CD4-positive, alpha-beta T cell treated with Interferon alpha-2 for 1 hour (primary cell): ENCODE measurements at regions not wholly inside any gene's neighbourhood (a gene's known extent, or its start where the extent isn't known, plus 50 kb on each side); places are given as distances from the start of the nearest gene placed in this dataset.
"Not testable (repeated sequence)": the region's sequence is repeated elsewhere in the genome, so short reads cannot be mapped to it uniquely, and the experiment has no call there.

ENCODE experiments used
- DNase-seq, 2 donors: peaks; one replicate each; pipeline ENCODE4 v3.0.0-alpha.2; 2020 to 2022

DNA sequence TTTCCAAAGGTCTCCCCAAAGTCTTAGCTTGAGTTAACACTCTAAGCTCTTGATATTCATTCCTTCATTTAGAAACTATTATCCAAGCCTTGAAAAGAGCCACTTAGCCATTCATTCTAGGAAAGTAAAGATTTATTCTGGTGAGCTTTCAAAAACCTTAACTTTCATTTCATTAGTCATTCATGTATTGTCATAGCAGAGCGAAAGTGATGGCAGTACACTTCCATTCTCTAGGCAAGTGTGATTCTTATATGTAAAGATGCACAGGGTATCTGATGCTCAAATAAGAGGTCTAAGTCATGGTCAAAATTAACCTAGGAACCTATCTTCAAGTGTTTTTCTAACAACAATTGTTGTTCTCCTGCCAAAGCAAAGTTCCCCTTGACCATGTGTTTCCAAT, 553.0 kb upstream of the FANCL start:
- DNase-seq, result no peak

GRCh38 chr2:58788402-58788801, 547.3 kb upstream of the FANCL start:
- no peak for DNase-seq

GRCh38 chr2:58770846-58771245, 529.7 kb upstream of the FANCL start:
- no peak for DNase-seq

DNA sequence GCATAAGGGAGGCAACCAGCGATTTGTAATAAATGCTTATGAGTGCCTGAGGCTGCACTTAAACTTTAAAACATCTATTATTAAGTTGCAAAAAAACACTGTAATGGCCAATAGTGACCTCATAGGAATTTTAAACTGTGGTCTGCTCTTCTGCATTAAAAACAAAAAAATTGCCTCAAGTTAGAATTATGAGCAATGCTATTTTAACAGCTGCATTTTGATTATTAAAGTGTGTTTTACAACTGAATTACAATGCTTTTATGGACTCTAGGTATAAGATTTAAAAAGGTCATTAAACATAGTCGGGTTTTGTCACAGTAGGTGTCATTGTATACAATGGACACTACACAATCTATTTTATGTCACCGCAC, 528.7 kb upstream of the FANCL start:
- DNase-seq, result no peak

DNA sequence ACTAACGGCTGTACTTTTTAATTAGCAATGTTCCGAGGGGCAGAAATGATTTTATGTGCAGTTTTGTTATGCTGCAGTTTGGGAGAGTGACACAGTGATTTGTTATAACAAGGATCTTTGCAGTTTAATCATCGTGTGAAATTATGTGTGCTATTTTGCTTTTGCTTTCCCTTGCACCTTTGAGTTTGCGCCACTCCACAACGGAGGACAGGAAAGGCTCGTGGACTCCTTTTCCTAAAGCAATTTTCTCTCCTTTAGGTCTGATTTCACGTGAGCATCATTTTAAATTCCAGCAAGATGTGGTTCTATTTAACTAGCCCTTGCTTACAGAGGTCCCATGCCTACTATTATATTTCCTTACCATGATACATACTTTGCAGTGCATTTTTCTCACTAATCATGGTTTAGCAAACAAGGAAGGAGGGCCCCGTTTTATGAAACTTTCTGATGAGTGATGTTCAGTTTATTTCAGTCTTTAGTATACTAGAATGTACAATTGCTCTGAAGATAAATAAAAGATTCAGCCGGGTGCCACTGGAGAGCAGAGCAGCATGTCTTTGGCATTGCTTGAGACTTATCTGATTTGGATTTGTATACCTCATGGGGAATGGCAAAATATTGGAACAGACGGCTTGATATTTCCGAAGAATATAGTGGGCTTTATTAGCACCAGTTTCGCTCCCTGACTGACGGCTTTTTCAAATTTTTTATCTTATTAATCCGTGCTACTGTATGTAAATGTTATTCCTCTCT, 528.2 kb upstream of the FANCL start:
- DNase-seq, result no peak

DNA sequence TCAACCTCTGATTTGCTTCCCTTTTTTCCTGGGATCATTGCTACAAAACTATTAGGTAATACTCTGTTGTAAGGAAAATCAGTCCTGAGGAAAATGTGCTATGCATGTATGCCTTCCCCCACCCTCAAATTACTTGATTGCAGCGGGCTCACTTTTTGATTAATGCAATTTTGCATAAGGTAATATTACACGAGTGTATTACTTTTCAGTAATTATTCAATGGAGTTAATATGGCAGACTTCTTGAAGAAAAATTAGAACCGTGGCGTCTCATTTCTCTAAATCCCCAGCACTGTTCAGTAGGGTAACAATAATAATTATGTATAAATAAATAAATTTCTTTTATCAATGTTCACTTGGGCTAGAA, 527.6 kb upstream of the FANCL start:
- no peak for DNase-seq

- DNase-seq, result no peak
Measured at GRCh38 chr2:58767828-58768714, 526.9 kb upstream of the FANCL start.

GRCh38 chr2:58764338-58765104, 523.4 kb upstream of the FANCL start:
- no peak for DNase-seq

GRCh38 chr2:58762176-58762781, 521.2 kb upstream of the FANCL start:
- DNase-seq, result peak; percentile 3 to 20

- no peak for DNase-seq
Measured at GRCh38 chr2:58757971-58758370, 516.8 kb upstream of the FANCL start.

- DNase-seq, result no peak
Measured at GRCh38 chr2:58756336-58756735, 515.2 kb upstream of the FANCL start.

DNA sequence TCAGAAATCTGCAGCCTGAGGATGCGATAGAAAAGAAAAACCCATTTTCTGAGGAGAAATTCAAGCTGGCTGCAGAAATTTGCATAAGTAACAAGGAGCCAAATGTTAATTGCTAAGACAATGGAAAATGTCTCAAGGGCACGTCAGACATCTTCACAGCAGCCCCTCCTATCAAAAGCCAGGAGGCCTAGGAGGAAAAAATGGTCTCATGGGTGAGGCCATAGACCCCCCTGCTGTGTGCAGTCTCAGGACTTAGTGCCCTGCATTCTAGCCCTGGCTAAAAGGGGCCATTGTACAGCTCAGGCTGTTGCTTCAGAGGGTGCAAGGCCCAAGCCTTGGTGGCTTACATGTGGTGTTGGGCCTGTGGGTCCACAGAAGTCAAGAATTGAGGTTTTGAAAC, 511.4 kb upstream of the FANCL start:
- not testable (repeated sequence) for DNase-seq

GRCh38 chr2:58751676-58752075, 510.6 kb upstream of the FANCL start:
- not testable (repeated sequence) for DNase-seq

- DNase-seq, result no peak
Measured at GRCh38 chr2:58749041-58749440, 507.9 kb upstream of the FANCL start.

- not testable (repeated sequence) for DNase-seq
Measured at GRCh38 chr2:58745334-58745733, 504.2 kb upstream of the FANCL start.

- DNase-seq, result no peak
Measured at GRCh38 chr2:58740426-58740825, 499.3 kb upstream of the FANCL start.

- no peak for DNase-seq
Measured at GRCh38 chr2:58739033-58739432, 497.9 kb upstream of the FANCL start.

DNA sequence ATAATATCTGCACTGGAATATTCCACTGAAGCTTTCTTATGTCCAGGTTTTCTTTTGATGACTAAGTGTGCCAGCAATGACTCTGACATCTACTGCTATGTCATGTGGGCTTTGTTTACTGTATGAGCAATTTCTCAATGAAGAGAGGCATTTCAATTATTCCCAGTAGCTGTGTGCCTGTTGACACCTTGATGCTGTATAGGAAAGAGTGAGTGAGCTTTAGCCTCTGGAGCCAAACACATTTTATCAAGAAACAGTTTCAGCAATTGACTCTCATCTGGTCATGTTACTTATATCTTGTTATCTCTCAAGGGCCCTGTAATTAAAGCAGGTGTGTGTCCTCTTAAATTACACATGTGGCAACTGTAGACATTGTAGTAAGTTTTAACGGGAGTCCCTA, 493.2 kb upstream of the FANCL start:
- no peak for DNase-seq

DNA sequence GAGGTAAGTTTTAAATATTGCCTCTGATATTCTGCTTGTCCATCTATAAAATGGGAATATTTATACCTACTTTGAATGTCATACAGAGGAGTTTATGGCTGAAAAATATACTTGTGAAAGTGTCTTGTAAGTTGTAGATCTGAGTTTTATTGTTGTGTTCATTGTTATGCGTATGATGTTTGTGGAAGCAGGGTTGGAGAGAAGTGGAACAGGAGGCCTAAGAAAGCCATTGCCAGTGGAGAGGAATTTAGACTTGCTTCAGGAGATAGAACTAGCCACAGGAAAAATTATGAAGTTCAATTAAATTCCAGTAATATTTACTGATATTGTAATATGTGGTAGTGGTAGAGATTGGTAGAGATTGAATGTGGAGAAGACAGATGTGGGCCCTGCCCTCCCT, 491.9 kb upstream of the FANCL start:
- no peak for DNase-seq

GRCh38 chr2:58731488-58731869, 490.4 kb upstream of the FANCL start:
- peak in 1 of 2 donors; percentile 1 for DNase-seq

DNA sequence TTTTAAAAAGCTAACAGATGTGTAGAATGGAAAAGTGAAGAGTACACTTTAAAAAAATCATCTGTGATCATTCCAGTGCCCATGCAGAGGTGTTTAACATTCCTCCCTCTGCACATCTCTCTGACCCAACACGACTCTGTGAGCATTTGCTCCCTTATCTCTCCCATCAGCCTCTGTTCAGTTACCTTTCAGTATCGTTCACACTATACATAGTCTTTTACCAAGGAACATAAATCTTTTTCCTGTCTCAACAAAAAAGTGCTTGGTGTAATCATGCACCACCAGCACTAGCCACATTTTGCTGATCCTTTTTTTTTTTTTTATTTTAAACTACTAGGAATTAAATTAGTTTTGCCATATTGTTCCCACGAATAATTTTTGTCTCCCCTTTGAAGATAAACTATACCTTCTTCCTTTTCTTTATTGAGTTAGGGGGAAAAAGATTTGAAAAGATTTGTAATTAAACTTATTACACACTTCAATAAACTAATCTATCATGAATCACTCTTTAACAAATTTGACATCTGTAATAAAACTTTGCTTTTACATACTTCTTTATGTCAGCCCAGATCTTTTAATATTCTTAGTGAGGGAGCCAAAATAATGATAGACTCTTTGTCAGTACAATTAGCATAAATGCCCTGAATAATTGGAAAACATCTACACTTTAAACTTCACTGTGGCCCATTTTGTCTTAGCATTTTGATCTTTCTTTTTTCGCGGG, 489.8 kb upstream of the FANCL start:
- DNase-seq, result no peak

DNA sequence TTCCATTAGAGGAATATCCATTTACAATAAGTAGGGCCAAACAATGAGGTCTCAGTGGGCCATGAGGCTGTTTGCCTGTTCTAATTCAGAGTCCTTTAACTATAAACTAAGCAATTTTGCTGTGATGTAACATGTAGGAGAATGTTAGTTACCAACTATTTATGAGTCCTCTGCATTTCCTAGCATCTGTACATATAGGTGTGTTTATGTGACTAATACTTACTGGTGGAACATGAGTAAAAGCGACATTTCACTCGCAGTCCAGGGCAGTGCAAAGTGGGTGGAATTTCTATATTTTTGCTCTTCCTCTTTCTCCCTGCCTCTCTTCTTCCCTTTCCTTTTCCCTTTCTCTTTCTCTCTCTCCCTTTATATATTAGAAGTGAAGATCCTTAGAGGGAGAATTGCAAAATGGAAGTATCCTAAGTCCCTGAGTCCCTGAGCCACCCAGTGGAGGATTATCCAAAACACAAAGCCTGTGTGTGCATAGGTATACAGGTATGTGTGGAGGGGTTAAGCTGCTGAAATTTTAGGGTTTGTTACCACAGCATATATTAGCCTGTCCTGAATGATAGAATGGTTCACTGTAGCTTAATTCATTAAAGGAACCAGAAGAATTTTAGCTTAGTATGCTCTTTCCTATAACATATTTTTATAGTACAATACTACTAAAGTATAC, 487.0 kb upstream of the FANCL start:
- DNase-seq, result no peak
